Rectal smooth muscle tissue (tissue), 1 donor: ENCODE measurements at regions not wholly inside any gene's neighbourhood (a gene's known extent, or its start where the extent isn't known, plus 50 kb on each side); places are given as distances from the start of the nearest gene placed in this dataset.
"Not testable (repeated sequence)": the region's sequence is repeated elsewhere in the genome, so short reads cannot be mapped to it uniquely, and the experiment has no call there.

ENCODE experiments used
- H3K27ac ChIP-seq: one replicate; pipeline ENCODE4 v1.7.0; 2013; ENCODE audit warnings: low read depth, low read length, inconsistent platforms
- H3K27me3 ChIP-seq: one replicate; pipeline ENCODE4 v1.7.0; 2013; ENCODE audit warnings: low read length; ENCODE audit not compliant: control insufficient read depth, insufficient read depth
- H3K36me3 ChIP-seq: one replicate; pipeline ENCODE4 v1.7.0; 2013; ENCODE audit warnings: low read length; ENCODE audit not compliant: control insufficient read depth, insufficient read depth
- H3K4me1 ChIP-seq: one replicate; pipeline ENCODE4 v1.7.0; 2013; ENCODE audit warnings: low read length; ENCODE audit not compliant: control insufficient read depth, insufficient read depth
- H3K4me3 ChIP-seq: one replicate; pipeline ENCODE4 v1.7.0; 2013; ENCODE audit warnings: low read length
- H3K9ac ChIP-seq: one replicate; pipeline ENCODE4 v1.7.0; 2013; ENCODE audit warnings: low read length

GRCh38 chr6:21918666-21919065 is 325.1 kb downstream of the SOX4 start:
- no peak overlapping the region for H3K4me3 ChIP-seq
- H3K27ac ChIP-seq: no peak overlapping the region
- H3K36me3 ChIP-seq: no peaks in the 10 kb centered on the region
- H3K27me3 ChIP-seq: no peaks in the 10 kb centered on the region
- H3K9ac ChIP-seq: no peak overlapping the region
- no peaks in the 10 kb centered on the region for H3K4me1 ChIP-seq

GRCh38 chr6:21922086-21922485 is 328.5 kb downstream of the SOX4 start:
- Histone ChIP-seq H3K36me3 (no peaks in the 10 kb centered on the region), H3K4me3 (no peak overlapping the region), H3K9ac (no peak overlapping the region), H3K27ac (no peak overlapping the region), H3K27me3 (no peaks in the 10 kb centered on the region), H3K4me1 (no peaks in the 10 kb centered on the region)

- H3K36me3 ChIP-seq: no peaks in the 10 kb centered on the region
- no peak overlapping the region for H3K9ac ChIP-seq
- no peak overlapping the region for H3K27ac ChIP-seq
These were observed 330.5 kb downstream of the SOX4 start for GRCh38 chr6:21924002-21924401.

GRCh38 chr6:21928827-21929226 is 335.3 kb downstream of the SOX4 start:
- H3K4me3 ChIP-seq: no peak overlapping the region
- no peak overlapping the region for H3K9ac ChIP-seq

More at GRCh38 chr6:21924002-21924401, 330.5 kb downstream of the SOX4 start:
- Histone ChIP-seq H3K27me3 (no peaks in the 10 kb centered on the region), H3K4me3 (no peak overlapping the region), H3K4me1 (no peaks in the 10 kb centered on the region)

GRCh38 chr6:21931641-21932335 is 338.2 kb downstream of the SOX4 start:
- Histone ChIP-seq H3K4me1 (no peaks in the 10 kb centered on the region), H3K4me3 (no peak overlapping the region), H3K9ac (no peak overlapping the region), H3K27ac (no peak overlapping the region), H3K36me3 (no peaks in the 10 kb centered on the region), H3K27me3 (no peaks in the 10 kb centered on the region)

More at GRCh38 chr6:21928827-21929226, 335.3 kb downstream of the SOX4 start:
- Histone ChIP-seq H3K27ac (no peak overlapping the region), H3K4me1 (no peaks in the 10 kb centered on the region), H3K36me3 (no peaks in the 10 kb centered on the region), H3K27me3 (no peaks in the 10 kb centered on the region)

- Histone ChIP-seq H3K27ac (no peak overlapping the region), H3K36me3 (no peaks in the 10 kb centered on the region), H3K4me3 (no peak overlapping the region), H3K4me1 (no peaks in the 10 kb centered on the region), H3K27me3 (no peaks in the 10 kb centered on the region), H3K9ac (no peak overlapping the region)
These were observed 339.8 kb downstream of the SOX4 start for GRCh38 chr6:21933351-21933750.

- Histone ChIP-seq H3K4me3 (no peak overlapping the region), H3K4me1 (no peaks in the 10 kb centered on the region), H3K9ac (no peak overlapping the region), H3K36me3 (no peaks in the 10 kb centered on the region), H3K27ac (no peak overlapping the region), H3K27me3 (no peaks in the 10 kb centered on the region)
These were observed 341.6 kb downstream of the SOX4 start for GRCh38 chr6:21935142-21935541.

- Histone ChIP-seq H3K27ac (no peak overlapping the region), H3K36me3 (no peaks in the 10 kb centered on the region)
These were observed 342.0 kb downstream of the SOX4 start for GRCh38 chr6:21935561-21936028.

GRCh38 chr6:21937466-21937865 is 343.9 kb downstream of the SOX4 start:
- no peaks in the 10 kb centered on the region for H3K27me3 ChIP-seq
- H3K4me1 ChIP-seq: no peaks in the 10 kb centered on the region
- no peak overlapping the region for H3K27ac ChIP-seq
- no peaks in the 10 kb centered on the region for H3K36me3 ChIP-seq
- no peak overlapping the region for H3K4me3 ChIP-seq
- H3K9ac ChIP-seq: no peak overlapping the region

More at GRCh38 chr6:21935561-21936028, 342.0 kb downstream of the SOX4 start:
- H3K9ac ChIP-seq: no peak overlapping the region
- no peaks in the 10 kb centered on the region for H3K27me3 ChIP-seq
- no peak overlapping the region for H3K4me3 ChIP-seq
- H3K4me1 ChIP-seq: no peaks in the 10 kb centered on the region

GRCh38 chr6:21939066-21939465 is 345.5 kb downstream of the SOX4 start:
- not testable (repeated sequence) for H3K4me1 ChIP-seq, H3K27me3 ChIP-seq, H3K27ac ChIP-seq, H3K4me3 ChIP-seq, H3K9ac ChIP-seq, H3K36me3 ChIP-seq

- peaks cover 4% of the 10 kb centered on the region for H3K4me1 ChIP-seq
- H3K36me3 ChIP-seq: no peaks in the 10 kb centered on the region
- no peak overlapping the region for H3K9ac ChIP-seq
- H3K4me3 ChIP-seq: no peak overlapping the region
- H3K27me3 ChIP-seq: no peaks in the 10 kb centered on the region
- no peak overlapping the region for H3K27ac ChIP-seq
These were observed 348.4 kb downstream of the SOX4 start for GRCh38 chr6:21941926-21942325.

GRCh38 chr6:21942897-21943296 is 349.3 kb downstream of the SOX4 start:
- H3K27ac ChIP-seq: no peak overlapping the region
- H3K9ac ChIP-seq: no peak overlapping the region
- H3K4me3 ChIP-seq: no peak overlapping the region
- H3K27me3 ChIP-seq: no peaks in the 10 kb centered on the region
- H3K36me3 ChIP-seq: no peaks in the 10 kb centered on the region
- peaks cover 4% of the 10 kb centered on the region for H3K4me1 ChIP-seq

GRCh38 chr6:21946298-21946783 is 350.5 kb downstream of the PRL start:
- Histone ChIP-seq H3K27me3 (no peaks in the 10 kb centered on the region), H3K4me3 (no peak overlapping the region), H3K36me3 (no peaks in the 10 kb centered on the region), H3K4me1 (peaks cover 8% of the 10 kb centered on the region), H3K9ac (no peak overlapping the region), H3K27ac (no peak overlapping the region)
